ENCODE measurements at regions not wholly inside any gene's neighbourhood (a gene's known extent, or its start where the extent isn't known, plus 50 kb on each side); places are given as distances from the start of the nearest gene placed in this dataset.

GRCh38 chr15:97319291-97319690 lies 641.2 kb upstream of the ARRDC4 start:
- no peaks in the 10 kb centered on the region for H3K79me2 ChIP-seq (ENCODE audit: control insufficient read depth, low read length)
- H3F3A ChIP-seq (ENCODE audit: control insufficient read depth, insufficient read depth): no peaks in the 10 kb centered on the region
- H3K9me3 ChIP-seq (ENCODE audit: control insufficient read depth, insufficient read depth, low read length): no peaks in the 10 kb centered on the region
- no peaks in the 10 kb centered on the region for H3K9me2 ChIP-seq (replicated peaks; ENCODE audit: control insufficient read depth, low read length)
- no peaks in the 10 kb centered on the region for H3K36me3 ChIP-seq (ENCODE audit: control insufficient read depth, low read length)
- no peak overlapping the region for H3K4me3 ChIP-seq (ENCODE audit: low read length)
- H3K4me2 ChIP-seq (ENCODE audit: low read length): no peak overlapping the region
- H3K4me1 ChIP-seq (ENCODE audit: control insufficient read depth, low read length): no peaks in the 10 kb centered on the region
- no peaks in the 10 kb centered on the region for H4K20me1 ChIP-seq (ENCODE audit: control insufficient read depth, insufficient read depth, low read depth, low read length)
- H3K27ac ChIP-seq (ENCODE audit: low read depth, low read length): no peak overlapping the region
- TF ChIP-seq EZH2phosphoT487 (IDR thresholded peaks at IDR 0.05; ENCODE audit: borderline replicate concordance, low read length): no peak
- no peak for TF ChIP-seq CTCF (IDR thresholded peaks at IDR 0.05; ENCODE audit: low read depth, low read length, poor library complexity, severe bottlenecking)
- no peaks in the 10 kb centered on the region for H3K27me3 ChIP-seq (ENCODE audit: control insufficient read depth, low read length)

GRCh38 chr15:97346221-97346620 lies 614.3 kb upstream of the ARRDC4 start:
- no peak for TF ChIP-seq CTCF (IDR thresholded peaks at IDR 0.05; ENCODE audit: low read depth, low read length, poor library complexity, severe bottlenecking)
- no peak for TF ChIP-seq EZH2phosphoT487 (IDR thresholded peaks at IDR 0.05; ENCODE audit: borderline replicate concordance, low read length)
- H3K27ac ChIP-seq (ENCODE audit: low read depth, low read length): no peak overlapping the region
- no peaks in the 10 kb centered on the region for H3K27me3 ChIP-seq (ENCODE audit: control insufficient read depth, low read length)
- H3F3A ChIP-seq (ENCODE audit: control insufficient read depth, insufficient read depth): no peaks in the 10 kb centered on the region
- no peaks in the 10 kb centered on the region for H4K20me1 ChIP-seq (ENCODE audit: control insufficient read depth, insufficient read depth, low read depth, low read length)
- H3K4me2 ChIP-seq (ENCODE audit: low read length): no peak overlapping the region
- no peaks in the 10 kb centered on the region for H3K79me2 ChIP-seq (ENCODE audit: control insufficient read depth, low read length)
- H3K4me1 ChIP-seq (ENCODE audit: control insufficient read depth, low read length): no peaks in the 10 kb centered on the region
- H3K9me2 ChIP-seq (replicated peaks; ENCODE audit: control insufficient read depth, low read length): no peaks in the 10 kb centered on the region
- no peaks in the 10 kb centered on the region for H3K36me3 ChIP-seq (ENCODE audit: control insufficient read depth, low read length)
- no peak overlapping the region for H3K4me3 ChIP-seq (ENCODE audit: low read length)
- H3K9me3 ChIP-seq (ENCODE audit: control insufficient read depth, insufficient read depth, low read length): no peaks in the 10 kb centered on the region

- H3K9me3 ChIP-seq (ENCODE audit: control insufficient read depth, insufficient read depth, low read length): no peaks in the 10 kb centered on the region
- no peak overlapping the region for H3K27ac ChIP-seq (ENCODE audit: low read depth, low read length)
Measured at GRCh38 chr15:97350813-97351212, 609.7 kb upstream of the ARRDC4 start.

More at GRCh38 chr15:97350813-97351212, 609.7 kb upstream of the ARRDC4 start:
- Histone ChIP-seq H3K4me2 (ENCODE audit: low read length) (no peak overlapping the region), H4K20me1 (ENCODE audit: control insufficient read depth, insufficient read depth, low read depth, low read length) (no peaks in the 10 kb centered on the region), H3K4me3 (ENCODE audit: low read length) (no peak overlapping the region), H3K4me1 (ENCODE audit: control insufficient read depth, low read length) (no peaks in the 10 kb centered on the region), H3K36me3 (ENCODE audit: control insufficient read depth, low read length) (no peaks in the 10 kb centered on the region), H3F3A (ENCODE audit: control insufficient read depth, insufficient read depth) (no peaks in the 10 kb centered on the region), H3K9me2 (replicated peaks; ENCODE audit: control insufficient read depth, low read length) (no peaks in the 10 kb centered on the region), H3K27me3 (ENCODE audit: control insufficient read depth, low read length) (no peaks in the 10 kb centered on the region), H3K79me2 (ENCODE audit: control insufficient read depth, low read length) (no peaks in the 10 kb centered on the region)
- TF ChIP-seq EZH2phosphoT487 (IDR thresholded peaks at IDR 0.05; ENCODE audit: borderline replicate concordance, low read length) (no peak), CTCF (IDR thresholded peaks at IDR 0.05; ENCODE audit: low read depth, low read length, poor library complexity, severe bottlenecking) (no peak)
